ENCODE measurements at regions not wholly inside any gene's neighbourhood (a gene's known extent, or its start where the extent isn't known, plus 50 kb on each side); places are given as distances from the start of the nearest gene placed in this dataset.

DNA sequence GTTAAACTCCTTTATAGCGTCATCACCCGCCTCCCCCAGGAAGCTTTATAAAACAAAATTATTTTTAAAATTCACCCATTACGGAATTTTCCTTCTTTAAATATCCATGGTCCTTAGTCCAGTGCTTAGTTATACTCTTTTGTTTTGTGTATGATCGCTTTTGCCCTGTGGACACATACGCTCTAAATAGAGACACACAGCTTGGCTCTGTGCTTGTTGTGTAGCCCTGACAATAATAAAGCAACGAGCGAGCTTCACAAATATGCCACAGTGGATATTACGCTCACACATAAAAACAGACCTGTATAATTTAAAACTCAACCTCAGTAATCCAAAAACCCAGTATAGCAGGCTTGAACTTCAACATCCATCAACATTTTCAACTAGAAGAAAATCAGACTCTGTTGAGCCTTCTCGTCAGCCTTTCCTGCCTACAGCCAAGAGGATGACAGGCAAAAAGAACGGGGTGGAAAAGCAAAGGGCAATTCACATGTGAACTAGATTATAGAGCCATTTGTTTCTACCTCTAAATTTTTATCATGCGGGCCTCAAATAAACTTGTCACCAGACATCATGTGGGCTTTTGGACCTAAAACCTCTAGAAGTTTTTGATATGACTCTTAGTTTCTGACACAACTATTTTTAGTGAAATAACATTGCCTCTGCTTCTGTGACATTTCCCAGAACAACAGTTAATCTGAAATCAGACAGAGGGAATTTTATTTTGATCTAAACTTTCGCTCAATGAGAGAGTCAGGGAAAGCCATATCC lies 89.6 kb upstream of the THBS1 start:
- no peak for DNase-seq
- Histone ChIP-seq H3K27me3 (no peaks in the 10 kb centered on the region), H3K36me3 (no peaks in the 10 kb centered on the region), H3K4me3 (no peak overlapping the region), H3K4me1 (no peaks in the 10 kb centered on the region), H3K27ac (no peak overlapping the region), H3K9me3 (no peaks in the 10 kb centered on the region)
- no peak for TF ChIP-seq POLR2A (IDR thresholded peaks at IDR 0.05)
- no peak for TF ChIP-seq EP300 (IDR thresholded peaks at IDR 0.05)
- no peak for TF ChIP-seq POLR2AphosphoS5 (IDR thresholded peaks at IDR 0.05)
- TF ChIP-seq, protein P1, sequence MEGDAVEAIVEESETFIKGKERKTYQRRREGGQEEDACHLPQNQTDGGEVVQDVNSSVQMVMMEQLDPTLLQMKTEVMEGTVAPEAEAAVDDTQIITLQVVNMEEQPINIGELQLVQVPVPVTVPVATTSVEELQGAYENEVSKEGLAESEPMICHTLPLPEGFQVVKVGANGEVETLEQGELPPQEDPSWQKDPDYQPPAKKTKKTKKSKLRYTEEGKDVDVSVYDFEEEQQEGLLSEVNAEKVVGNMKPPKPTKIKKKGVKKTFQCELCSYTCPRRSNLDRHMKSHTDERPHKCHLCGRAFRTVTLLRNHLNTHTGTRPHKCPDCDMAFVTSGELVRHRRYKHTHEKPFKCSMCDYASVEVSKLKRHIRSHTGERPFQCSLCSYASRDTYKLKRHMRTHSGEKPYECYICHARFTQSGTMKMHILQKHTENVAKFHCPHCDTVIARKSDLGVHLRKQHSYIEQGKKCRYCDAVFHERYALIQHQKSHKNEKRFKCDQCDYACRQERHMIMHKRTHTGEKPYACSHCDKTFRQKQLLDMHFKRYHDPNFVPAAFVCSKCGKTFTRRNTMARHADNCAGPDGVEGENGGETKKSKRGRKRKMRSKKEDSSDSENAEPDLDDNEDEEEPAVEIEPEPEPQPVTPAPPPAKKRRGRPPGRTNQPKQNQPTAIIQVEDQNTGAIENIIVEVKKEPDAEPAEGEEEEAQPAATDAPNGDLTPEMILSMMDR (IDR thresholded peaks at IDR 0.05), result no peak
- 90 to 92% methylated on average over 12 of the region's 12 CpGs for WGBS, 2 donors
- ATAC-seq (ENCODE audit: low FRiP score in 2 of 2), result no peak

DNA sequence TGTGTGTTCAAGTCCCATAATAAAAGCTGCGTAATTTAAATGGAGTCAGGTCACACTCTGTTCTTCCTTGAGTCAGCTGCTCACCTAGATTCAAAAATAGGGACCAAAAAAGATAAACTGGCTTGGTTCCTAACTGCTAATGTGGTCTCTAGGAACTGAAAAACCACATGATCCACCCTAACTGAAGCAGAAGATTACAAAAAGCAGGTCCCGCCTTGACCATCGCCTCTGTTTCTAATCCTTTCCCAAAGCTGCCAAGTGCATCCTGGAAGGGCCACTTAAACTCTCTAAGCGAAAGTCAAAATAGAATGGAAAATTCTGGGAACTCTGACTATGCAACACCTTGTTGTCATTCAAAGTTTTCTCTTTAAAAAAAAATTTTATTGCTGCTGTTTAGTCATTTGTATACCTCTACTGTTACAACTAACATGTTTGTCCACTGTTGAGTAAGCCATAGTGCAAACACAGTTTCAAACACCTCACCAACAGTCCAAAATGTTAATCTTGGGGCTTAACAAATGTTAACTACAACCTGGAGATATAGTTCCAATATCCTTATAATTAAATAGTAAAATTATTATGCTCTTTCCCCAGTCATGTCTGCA lies 88.9 kb upstream of the THBS1 start:
- WGBS, 2 donors, result 58 to 66% methylated on average over 4 of the region's 4 CpGs
- no peaks in the 10 kb centered on the region for H3K9me3 ChIP-seq

DNA sequence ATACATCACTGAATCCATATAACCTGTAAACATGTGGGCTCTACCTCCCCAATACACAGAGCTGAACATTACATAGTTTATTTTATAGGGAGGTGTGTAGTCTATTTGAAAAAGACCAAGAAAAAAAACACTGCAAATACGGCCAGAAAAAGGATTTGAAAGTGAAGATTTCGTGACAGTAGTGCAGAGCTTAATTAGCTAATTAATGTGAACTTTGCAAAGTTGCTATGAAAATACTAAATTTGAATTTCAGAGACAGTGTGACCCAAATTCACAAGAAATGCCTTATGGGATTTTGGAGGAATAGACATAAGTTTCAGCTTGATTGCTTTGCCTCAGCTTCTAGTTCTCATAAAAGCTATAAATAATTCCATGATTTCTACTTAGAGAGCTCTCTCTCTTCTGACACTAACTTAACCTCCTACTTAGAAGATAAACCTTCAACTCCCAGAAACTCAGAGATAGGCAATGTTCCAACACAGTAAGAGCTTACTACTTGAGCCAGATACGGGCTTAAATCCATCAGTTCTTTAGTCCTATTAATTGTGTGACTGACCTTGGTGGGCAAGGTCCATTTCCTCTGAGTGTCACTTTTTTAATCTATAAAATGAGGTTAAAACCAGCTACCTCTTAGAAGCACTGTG lies 87.3 kb upstream of the THBS1 start:
- WGBS, 2 donors, result 61 to 72% methylated on average over 3 of the region's 3 CpGs
- H3K4me3 ChIP-seq, result no peak overlapping the region
- TF ChIP-seq POLR2AphosphoS5 (IDR thresholded peaks at IDR 0.05), result no peak
- no peak for TF ChIP-seq POLR2A (IDR thresholded peaks at IDR 0.05)
- TF ChIP-seq, protein P1 (IDR thresholded peaks at IDR 0.05), result no peak
- TF ChIP-seq EP300 (IDR thresholded peaks at IDR 0.05), result no peak
- H3K4me1 ChIP-seq, result no peaks in the 10 kb centered on the region
- no peaks in the 10 kb centered on the region for H3K36me3 ChIP-seq
- no peak for ATAC-seq (ENCODE audit: low FRiP score in 2 of 2)
- no peak for DNase-seq
- no peak overlapping the region for H3K27ac ChIP-seq
- H3K9me3 ChIP-seq, result no peaks in the 10 kb centered on the region
- no peaks in the 10 kb centered on the region for H3K27me3 ChIP-seq

More for the DNA sequence above, 88.9 kb upstream of the THBS1 start:
- DNase-seq (no peak), ATAC-seq (ENCODE audit: low FRiP score in 2 of 2) (no peak)
- Histone ChIP-seq H3K36me3 (no peaks in the 10 kb centered on the region), H3K27ac (no peak overlapping the region), H3K4me3 (no peak overlapping the region), H3K27me3 (no peaks in the 10 kb centered on the region), H3K4me1 (no peaks in the 10 kb centered on the region)
- TF ChIP-seq EP300 (IDR thresholded peaks at IDR 0.05) (no peak), POLR2AphosphoS5 (IDR thresholded peaks at IDR 0.05) (no peak), POLR2A (IDR thresholded peaks at IDR 0.05) (no peak)
- TF ChIP-seq, protein P1 (IDR thresholded peaks at IDR 0.05), result no peak

DNA sequence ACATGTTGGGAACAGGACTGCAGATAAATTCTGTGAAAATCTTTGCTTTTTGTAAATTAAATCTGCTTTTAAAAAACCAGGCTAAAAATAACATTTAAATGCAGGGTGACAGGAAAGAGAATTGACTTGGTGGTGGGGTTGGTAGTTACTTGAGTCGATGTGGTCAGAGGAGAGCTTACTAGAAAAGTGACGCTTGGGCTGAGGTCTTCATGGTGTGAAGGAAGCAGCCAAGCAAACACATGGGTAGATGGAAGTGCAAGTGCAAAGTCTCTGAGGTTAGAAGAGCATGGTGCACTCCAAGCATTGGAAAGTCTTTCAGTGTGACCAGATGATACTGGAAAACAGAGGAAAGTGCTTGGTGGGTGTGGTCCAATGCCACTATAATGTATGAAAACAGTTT lies 86.4 kb upstream of the THBS1 start:
- H3K4me1 ChIP-seq, result no peaks in the 10 kb centered on the region
- 66 to 79% methylated on average over 2 of the region's 2 CpGs for WGBS, 2 donors
- H3K4me3 ChIP-seq, result no peak overlapping the region
- no peak for ATAC-seq (ENCODE audit: low FRiP score in 2 of 2)
- no peak overlapping the region for H3K27ac ChIP-seq
- TF ChIP-seq POLR2A (IDR thresholded peaks at IDR 0.05) (no peak), POLR2AphosphoS5 (IDR thresholded peaks at IDR 0.05) (no peak), EP300 (IDR thresholded peaks at IDR 0.05) (no peak)
- TF ChIP-seq, protein P1 (IDR thresholded peaks at IDR 0.05), result no peak
- no peak for DNase-seq
- H3K9me3 ChIP-seq, result no peaks in the 10 kb centered on the region
- no peaks in the 10 kb centered on the region for H3K36me3 ChIP-seq
- H3K27me3 ChIP-seq, result no peaks in the 10 kb centered on the region
